Left colon (tissue), 2 donors: ENCODE measurements at regions not wholly inside any gene's neighbourhood (a gene's known extent, or its start where the extent isn't known, plus 50 kb on each side); places are given as distances from the start of the nearest gene placed in this dataset.
A peak's percentile ranks its signal among the peaks of the same experiment; 100 is the strongest.
"Not testable (repeated sequence)": the region's sequence is repeated elsewhere in the genome, so short reads cannot be mapped to it uniquely, and the experiment has no call there.

Source experiments
- ATAC-seq: fragments of 200-7000 bp; cut with Tn5 transposase; one replicate; pipeline ENCODE4 v1.9.1; 2020; ENCODE audit warnings: mild to moderate bottlenecking, moderate library complexity
- DNase-seq, 2 donors: peaks; one replicate each; pipeline ENCODE4 v3.0.0-alpha.2; 2020
- intact Hi-C, 2 donors: fragments of 100-400 bp; cut with DNase I in 1 of 2; cut with micrococcal nuclease in 1 of 2; formaldehyde crosslinking; loops; one replicate each; pipeline versions ENCODE4 v1.11.2 to v1.14.0; 2022; cut with DNase I, micrococcal nuclease
- donor health status: DM: no; HTN: no; CAD: no.
- donor health status: DM: yes; HTN: yes; CAD: no.

DNA sequence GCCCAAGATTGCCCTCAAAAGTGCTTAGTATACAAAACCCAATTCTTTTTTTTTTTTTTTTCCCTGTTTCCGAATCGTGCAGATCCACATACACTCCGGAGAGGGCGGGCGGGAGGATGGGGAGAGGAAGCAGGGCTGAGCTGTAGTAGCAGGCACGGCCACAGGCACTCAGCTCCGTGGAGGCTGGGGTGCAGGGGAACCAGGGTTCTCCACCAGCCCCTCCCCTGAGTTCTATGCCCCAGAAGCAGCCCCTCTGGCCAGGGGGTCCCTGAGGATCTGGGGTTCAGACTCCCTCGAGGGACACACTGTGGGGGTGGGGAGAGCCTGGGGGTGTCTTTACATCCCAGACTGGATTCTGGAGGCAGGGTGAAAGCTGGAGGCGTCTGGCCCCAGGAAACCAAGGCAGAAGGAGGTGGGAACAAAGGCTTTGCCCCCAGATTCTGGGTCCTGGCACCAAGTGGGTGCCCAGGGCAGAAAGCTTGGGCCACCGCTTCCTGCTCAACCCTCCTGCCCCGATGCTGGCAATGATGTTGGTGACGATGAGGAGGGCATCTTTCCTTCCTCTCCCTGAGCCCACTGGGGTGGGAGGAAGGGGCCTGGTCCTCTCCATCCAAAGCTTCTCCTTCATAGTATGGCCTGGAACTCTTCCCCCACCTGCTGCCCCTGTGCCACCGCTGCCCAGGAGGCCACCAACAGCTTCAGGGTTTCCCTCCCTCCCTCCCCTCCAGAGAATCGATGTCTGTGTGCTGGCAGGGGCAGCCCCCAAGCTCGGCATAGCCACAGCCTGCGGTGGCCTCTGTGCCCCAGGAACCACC, 106.4 kb upstream of the TARDBP start:
- DNase-seq (no peak), ATAC-seq (no peak)
- intact Hi-C loops, result no loop called here

DNA sequence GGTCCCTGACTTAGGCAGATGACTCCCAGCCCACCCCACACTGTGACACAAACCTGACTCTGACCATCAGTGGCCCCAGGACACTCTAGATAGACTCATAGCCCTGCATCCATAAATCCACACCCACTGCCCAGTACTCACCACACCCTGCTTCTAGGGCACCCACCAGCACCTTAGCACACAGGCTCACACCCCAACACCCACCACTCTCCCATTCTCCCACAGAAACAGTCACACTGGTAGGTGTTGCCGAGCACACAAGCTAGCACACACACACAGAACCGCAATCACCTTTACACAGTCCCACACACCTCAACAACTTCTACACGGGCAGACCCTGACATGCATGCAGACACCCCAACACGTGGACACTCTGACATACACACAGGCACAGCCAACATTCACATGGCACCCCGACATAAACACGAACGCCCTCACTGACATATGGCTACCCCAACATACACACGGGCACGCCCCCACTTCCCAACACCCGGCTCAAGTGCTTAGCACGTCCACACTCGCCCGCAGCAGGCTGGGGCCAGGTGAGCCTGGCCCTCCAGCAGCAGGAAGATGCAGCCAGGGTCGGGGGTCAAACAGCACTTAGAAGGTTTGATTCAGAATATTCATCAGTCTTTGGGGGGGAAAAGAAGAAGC, 105.5 kb upstream of the TARDBP start:
- intact Hi-C loops, result no loop called here
- ATAC-seq, result no peak

DNA sequence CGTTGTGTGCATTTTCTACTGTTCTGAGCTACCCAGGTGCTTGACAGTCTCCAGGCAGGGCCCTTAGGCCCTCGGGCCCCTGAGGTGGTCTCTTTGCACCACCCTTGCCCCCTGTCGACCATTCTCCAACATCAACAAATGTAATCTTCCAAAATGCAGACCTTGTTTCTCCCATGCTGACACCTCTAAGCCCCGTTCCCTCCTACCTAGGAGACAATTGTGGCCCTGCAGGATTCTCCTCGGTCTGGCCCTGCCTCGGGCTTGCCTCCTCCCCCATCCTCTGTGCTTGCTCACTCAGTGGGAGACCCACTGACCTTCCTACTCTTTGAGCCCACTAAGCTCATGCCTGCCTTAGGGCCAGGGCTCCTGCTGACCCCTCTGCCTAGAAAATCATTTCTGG, 104.2 kb upstream of the TARDBP start:
- DNase-seq (no peak), ATAC-seq (no peak)
- intact Hi-C loops, result no loop called here

More for the DNA sequence above, 105.5 kb upstream of the TARDBP start:
- no peak for DNase-seq

DNA sequence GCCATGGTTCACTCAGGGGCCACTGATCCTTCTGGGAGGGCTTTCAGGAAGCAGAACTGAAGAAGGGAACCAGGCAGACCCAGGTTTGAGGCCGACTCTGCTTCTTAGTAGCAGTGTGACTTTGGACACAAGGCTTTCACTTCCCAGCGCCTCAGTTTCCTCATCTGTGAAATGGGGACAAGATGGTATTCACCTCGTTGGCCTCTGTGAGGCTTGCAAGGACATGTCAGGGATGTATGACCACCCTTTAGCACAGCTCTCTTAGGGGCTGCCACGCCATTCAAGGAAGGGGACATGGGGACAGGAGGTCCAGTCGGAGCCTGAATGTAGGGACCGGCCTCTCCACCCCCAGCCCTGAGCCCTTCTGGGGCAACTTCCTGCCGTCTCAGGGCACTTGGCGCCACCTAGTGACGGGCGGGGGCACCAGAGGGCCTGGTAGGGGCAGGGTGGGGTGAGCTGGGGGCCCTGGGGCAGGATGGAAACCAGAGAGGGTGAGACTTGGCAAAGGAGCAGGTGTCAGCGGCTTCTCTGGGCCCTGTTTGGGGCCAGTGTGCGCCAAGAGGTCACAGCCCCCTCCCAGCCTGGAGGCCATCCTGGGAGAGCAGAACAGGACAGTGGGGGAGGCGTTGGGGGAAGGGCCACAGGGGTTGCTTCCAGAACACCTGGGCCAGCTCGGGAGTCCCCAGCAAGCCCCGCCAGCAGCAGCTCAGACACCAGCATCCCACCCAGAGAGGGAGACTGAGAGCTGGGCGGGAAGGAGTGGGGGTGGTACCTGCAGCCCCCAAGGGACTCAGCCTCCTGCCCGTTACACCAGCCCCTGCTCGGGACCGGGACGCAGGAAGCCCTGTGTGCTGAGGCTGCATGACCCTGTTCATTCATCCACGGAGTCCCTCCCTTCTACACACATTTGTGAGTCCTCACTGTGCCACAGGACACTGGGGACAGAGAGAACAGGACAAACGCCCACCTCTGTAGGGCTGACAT, 102.5 kb upstream of the TARDBP start:
- DNase-seq (peak; percentile 39 to 82), ATAC-seq (peak; percentile 90)

DNA sequence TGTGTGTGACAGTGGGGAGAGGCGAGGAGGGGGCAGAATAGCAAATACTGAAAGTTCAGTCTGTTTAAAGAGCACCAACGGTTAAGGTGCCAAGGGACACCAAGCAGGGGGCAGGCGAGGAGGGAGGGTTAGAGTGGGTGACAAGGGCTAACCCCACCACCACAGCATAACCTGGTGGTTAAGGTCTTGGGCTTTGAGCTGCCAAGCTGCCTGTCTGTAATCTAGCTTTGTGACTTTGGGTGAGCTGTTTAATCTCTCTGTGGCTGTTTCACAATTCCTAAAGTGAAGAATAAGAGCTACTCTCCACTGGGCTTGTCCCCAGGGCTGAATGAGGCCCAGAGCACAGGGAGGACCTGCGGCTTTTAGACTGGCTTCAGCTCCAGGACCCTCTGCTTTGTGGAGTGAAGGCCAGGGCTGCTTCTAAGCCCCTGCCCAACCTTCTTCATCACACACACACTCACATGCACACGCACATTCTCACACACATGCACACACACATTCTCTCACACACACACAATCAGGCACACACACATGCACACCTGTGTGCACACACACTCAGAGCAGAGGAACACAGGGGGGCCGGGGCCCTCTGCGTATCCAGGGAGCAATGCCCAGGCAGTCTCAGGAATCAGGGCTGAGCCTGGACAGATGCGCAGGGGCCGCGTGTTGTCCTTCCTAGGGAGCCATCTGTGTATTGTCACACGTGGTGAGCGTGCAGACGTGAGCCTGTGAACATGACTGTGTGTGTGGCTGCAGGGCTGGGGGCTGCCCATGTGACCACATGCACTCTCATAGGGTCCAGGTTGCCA, 101.6 kb upstream of the TARDBP start:
- DNase-seq, result no peak
- intact Hi-C loops, result no loop called here
- no peak for ATAC-seq

More for the DNA sequence above, 102.5 kb upstream of the TARDBP start:
- intact Hi-C loops, result no loop called here

DNA sequence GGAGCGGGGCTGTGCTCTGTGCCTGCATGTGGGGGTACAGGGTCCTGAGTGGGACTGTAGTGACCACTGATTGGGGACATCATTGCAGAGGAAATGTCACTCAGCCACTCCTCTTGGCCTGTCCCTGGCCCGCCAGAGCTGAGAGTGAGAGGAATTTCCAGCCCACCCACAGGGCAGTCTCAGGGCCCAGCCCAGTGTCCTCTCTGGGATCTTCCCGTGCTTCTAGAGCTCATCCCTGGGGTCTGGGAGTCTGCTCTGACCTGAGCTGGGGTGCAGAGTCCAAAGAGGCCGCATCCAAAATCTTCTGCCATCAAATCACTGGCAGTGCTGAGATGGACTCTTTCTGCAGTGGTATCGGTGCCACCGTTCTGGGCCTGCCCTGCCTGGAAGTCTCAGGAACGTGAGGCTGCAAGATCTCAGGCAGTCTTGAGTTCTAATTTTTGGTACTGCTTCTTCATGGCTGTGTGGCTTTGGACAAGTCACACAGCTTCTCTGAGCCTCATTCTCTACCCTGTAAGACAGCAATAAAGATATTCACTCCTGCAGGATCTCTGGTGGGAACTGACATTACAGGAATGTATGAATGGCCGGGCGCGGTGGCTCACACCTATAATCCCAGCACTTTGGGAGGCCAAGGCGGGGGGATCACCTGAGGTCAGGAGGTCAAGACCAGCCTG, 100.8 kb upstream of the TARDBP start:
- DNase-seq, result no peak
- intact Hi-C loops, result no loop called here

DNA sequence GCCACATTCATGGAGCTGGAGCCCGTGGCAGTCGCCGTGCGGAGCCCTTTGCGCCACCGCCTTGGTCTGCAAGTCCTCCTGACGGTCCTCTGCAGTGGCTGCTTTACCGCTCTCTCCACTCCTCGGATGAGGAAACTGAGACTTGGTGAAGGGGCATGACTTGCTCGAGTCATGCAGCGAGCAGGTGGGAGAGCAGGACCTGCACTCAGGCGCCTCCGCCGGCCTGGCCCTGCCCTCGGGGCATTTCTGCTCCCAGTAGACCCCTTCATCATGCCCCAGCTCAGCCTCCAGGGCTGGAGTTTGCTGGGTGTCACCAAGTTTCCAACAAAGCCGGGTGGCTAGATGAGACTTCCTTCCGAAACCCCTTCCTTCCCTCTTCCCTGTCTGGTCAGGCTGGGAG, 100.0 kb upstream of the TARDBP start:
- DNase-seq (no peak), ATAC-seq (no peak)
- intact Hi-C loops, result no loop called here

More for the DNA sequence above, 100.8 kb upstream of the TARDBP start:
- ATAC-seq, result no peak

DNA sequence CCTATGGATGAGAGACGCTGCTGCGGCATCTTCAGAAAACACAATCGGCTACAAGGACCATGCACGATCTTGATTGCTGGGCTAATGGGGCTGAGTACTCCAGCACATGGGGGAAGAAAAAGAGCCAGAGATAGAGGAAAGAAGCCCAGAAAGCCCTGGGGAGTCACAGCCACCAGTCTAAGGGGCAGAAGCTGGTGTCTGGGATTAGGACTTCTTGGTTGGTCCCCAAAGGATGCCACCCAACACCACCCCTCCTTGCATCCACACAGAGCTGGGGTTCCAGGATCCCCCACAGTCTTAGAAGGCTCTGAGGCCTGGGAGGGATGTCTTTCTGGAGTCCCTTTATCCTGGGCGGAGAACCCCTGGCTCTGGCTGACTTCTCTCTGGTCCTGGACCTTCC, 98.4 kb upstream of the TARDBP start:
- no peak for DNase-seq
- no peak for ATAC-seq
- intact Hi-C loops, result no loop called here

DNA sequence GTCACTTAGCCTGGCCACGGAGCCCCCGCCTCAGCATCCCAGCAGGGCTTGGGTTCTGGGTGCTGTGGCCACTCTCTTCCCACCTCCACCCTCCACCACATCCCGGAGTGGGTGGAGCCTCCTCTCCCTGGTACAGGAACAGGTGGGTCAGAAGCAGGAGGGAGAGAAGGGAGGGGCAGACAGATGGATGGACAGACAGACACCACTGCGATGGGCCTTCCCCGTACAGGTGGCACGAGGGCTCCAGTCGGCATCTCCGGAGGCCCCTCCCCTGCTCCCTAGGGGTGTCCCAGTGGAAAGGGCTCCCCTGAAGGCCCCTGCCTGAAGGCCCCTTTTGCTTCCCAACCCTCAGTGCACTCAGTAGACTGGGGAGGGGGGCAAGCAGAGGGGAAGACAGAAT, 96.9 kb upstream of the TARDBP start:
- no peak for DNase-seq
- ATAC-seq, result peak; percentile 25

DNA sequence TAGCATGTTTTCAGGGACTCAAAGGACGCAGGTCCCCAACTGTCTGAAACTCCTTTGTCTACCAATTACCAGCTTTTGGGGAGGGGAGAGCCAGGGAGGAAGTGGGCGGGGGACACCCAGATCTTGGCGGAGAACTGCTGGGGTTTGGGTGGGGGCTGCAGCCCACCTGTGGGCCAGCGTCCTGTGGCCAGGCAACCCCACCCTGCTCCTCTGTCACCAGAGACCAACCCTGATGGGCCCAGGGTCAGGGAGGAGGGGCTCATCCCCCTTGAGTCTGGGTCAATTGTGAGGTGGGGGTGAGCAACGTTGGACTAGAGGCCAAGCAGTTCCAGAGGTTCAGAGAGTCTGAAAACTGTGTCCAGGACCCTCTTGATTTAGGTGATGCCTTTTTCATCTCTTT, 96.1 kb upstream of the TARDBP start:
- ATAC-seq (no peak), DNase-seq (no peak)
- intact Hi-C loops, result no loop called here

More for the DNA sequence above, 96.9 kb upstream of the TARDBP start:
- intact Hi-C loops, result no loop called here

DNA sequence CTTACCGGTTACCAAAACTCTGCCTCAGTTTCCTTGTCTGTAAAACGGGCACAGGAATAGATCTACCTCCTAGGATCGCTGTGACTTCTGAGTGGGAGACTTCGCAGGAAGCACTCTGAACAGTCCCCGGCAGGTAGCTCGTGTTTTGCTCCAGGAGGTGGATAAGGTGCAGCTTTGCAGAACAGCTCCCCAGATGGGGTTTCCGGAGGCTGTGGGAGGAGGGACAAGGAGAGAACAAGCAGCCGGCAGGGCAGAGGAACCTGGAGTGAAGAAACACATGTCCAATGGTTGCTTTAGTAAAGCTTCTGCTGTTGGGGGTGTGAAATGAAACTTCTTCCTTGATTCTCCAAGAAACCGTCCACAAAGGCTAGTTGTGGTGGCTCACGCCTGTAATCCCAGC, 95.5 kb upstream of the TARDBP start:
- DNase-seq (no peak), ATAC-seq (no peak)
- intact Hi-C loops, result no loop called here

DNA sequence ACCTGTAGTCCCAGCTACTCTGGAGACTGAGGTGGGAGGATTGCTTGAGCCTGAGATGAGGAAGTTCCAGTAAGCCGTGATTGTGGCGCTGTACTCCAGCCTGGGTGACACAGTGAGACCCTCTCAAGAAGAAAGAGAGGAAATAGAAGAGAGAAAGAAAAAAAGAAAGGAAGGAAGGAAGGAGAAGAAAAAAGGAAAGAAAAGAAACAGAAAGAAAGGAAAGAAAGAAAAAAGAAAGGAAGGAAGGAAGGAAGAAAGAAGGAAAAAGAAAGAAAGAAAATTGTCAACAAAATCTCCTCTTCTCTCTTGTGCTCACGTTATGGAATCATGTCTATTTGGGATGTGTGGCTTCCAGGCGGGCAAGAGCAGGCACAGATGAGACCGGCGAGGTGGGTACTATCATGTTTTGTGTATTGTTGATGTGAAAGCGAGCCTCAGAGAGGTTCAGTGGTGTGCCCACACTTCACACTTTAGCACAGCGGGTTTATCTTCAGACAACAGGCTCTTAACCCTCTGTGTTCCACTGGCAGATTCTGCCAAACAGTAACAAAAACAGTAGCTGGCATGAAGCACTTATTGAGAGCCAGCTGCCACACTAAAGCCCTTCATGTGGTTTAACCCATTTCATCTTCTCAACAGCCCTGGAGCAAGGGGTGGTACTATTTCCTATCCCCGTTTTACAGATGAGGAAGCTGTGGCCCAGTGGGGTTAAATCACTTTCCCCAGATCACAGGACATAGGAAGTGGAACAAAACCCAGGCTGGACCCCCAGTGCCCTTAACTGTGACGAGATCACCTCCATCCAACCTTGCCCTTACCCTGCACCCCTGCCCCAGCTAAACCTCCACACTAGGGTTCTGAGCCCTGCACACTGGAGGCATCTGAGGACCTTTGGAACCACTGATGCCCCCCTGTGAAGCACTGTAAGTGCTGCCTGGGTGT, 94.7 kb upstream of the TARDBP start:
- intact Hi-C loops, result no loop called here
- no peak for ATAC-seq
- no peak for DNase-seq

DNA sequence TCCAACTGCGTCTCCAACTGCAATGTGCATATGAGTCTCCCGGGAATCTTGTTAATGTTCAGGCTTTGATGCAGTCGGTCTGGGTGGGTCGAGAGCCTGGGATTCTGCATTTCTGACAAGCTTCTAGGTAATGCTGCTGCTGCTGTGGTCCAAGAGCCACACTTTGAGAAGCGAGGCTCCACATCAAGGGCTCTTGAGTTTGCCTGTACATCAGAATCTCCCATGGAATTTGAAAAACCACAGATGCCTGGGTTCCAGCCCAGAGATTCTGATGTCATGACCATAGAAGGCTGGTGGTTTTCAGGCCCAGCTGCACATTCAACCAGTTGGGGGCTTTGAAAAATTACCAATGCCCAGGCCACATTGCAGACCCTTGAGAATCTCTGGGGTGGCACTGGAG, 93.9 kb upstream of the TARDBP start:
- intact Hi-C loops, result no loop called here
- DNase-seq (no peak), ATAC-seq (no peak)

DNA sequence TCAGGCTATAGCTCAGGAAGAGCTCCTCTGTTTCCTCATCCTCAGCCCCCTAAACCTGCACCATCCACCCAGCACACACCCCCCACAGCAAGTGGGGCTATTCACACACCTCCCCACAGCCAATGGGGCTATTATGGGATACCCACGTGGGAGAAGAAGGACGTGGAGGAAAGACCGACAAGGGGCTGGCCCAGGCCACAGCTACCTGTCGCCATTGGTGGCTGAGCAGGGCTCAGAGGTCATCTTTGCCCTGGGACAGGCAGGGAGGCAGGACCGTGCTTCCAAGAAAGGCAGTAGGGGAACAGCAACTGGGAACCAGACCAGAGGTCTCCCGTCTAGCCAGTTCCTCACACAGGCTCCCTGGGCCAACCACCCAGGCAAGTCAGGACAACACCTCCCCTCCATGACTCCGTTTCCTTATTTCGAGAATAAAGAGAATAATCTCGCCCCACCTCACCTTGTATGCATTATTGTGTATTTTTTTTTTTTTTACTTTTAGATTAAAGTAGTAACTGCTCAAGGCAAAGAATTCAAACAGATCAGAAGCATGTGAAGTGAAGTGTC, 92.3 kb upstream of the TARDBP start:
- intact Hi-C loops, result no loop called here
- no peak for DNase-seq
- no peak for ATAC-seq

DNA sequence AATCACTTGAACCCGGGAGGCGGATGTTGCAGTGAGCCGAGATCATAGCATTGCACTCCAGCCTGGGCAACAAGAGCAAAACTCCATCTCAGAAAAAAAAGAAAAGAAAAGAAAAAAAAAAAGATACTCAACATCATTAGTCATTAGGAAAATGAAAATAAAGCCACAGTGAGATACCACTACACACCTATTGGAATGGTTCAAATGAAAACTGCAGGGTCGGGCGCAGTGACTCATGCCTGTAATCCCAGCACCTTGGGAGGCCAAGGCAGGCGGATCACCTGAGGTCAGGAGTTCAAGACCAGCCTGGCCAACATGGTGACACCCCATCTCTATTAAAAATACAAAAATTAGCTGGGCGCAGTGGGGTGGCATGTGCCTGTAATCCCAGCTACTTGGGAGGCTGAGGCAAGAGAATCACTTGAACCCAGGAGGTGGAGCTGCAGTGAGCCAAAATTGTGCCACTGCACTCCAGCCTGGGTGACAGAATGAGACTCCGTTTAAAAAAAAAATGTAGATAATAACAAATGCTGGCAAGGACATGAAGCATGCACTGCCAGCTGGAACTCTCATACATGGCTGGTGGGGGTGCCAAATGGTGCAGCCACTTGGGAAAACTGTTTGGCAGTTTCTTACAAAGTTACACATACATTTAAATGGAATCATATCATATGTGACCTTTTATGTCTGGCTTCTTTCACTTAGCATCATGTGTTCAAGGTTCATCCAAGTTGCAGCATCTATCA, 90.0 kb upstream of the TARDBP start:
- intact Hi-C loops, DNase-seq, ATAC-seq: not testable (repeated sequence)

DNA sequence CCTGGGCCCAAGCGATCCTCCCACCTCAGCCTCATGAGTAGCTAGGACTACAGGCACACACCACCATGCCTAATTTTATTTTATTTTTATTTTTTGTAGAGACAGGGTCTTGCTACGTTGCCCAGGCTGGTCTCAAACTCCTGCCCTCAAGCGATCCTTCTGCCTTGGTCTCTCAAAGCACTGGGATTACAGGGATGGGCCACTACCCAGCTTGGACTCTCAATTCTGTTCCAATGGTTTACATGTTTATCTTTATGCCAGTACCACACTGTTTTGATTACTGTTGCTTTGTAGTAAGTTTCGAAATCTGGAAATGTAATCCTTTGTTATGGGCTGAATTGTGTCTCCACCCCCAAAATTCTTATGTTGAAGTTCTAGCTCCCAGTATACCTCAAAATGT, 88.4 kb upstream of the TARDBP start:
- intact Hi-C loops, result no loop called here
- no peak for DNase-seq
- no peak for ATAC-seq
